GM23248 (cell line): ENCODE measurements at regions not wholly inside any gene's neighbourhood (a gene's known extent, or its start where the extent isn't known, plus 50 kb on each side); places are given as distances from the start of the nearest gene placed in this dataset.

ENCODE experiments used
- EZH2 ChIP-seq: fragments of 200-600 bp; sonication (generic); IDR thresholded peaks from 2 replicates; pipeline ENCODE4 v1.6.1; 2018; ENCODE audit warnings: antibody characterized with exemption, mild to moderate bottlenecking; ENCODE audit not compliant: insufficient read depth, poor library complexity, severe bottlenecking
- EZH2phosphoT487 ChIP-seq: fragments of 200-600 bp; sonication (generic); IDR thresholded peaks from 2 replicates; pipeline ENCODE4 v1.6.1; 2018; ENCODE audit warnings: antibody characterized with exemption, moderate library complexity, mild to moderate bottlenecking, low read depth; ENCODE audit not compliant: insufficient read depth

GRCh38 chr13:65500481-65500880 is 1729.7 kb downstream of the PCDH9 start:
- TF ChIP-seq EZH2 (no peak), EZH2phosphoT487 (no peak)
